Cardiac fibroblast (primary cell): ENCODE measurements at regions not wholly inside any gene's neighbourhood (a gene's known extent, or its start where the extent isn't known, plus 50 kb on each side); places are given as distances from the start of the nearest gene placed in this dataset.

Experiments used
- DNase-seq, 2 donors: peaks; one replicate each; pipeline versions ENCODE4 v3.0.0 to v3.0.0-alpha.2; 2010; ENCODE audit warnings: low read depth in 2 of 2
- H3K4me3 ChIP-seq, 2 donors: replicated peaks in 1 of 2; 1 replicate in 1 of 2; 2 replicates in 1 of 2; pipeline ENCODE4 v1.5.1; 2011; ENCODE audit warnings: low read depth in 2 of 2, low read length in 2 of 2, mild to moderate bottlenecking in 2 of 2, moderate library complexity in 1 of 2
- CTCF ChIP-seq: IDR thresholded peaks from one replicate; pipeline ENCODE4 v1.5.1; 2011; ENCODE audit warnings: low read depth, mild to moderate bottlenecking, low read length, inconsistent platforms

DNA sequence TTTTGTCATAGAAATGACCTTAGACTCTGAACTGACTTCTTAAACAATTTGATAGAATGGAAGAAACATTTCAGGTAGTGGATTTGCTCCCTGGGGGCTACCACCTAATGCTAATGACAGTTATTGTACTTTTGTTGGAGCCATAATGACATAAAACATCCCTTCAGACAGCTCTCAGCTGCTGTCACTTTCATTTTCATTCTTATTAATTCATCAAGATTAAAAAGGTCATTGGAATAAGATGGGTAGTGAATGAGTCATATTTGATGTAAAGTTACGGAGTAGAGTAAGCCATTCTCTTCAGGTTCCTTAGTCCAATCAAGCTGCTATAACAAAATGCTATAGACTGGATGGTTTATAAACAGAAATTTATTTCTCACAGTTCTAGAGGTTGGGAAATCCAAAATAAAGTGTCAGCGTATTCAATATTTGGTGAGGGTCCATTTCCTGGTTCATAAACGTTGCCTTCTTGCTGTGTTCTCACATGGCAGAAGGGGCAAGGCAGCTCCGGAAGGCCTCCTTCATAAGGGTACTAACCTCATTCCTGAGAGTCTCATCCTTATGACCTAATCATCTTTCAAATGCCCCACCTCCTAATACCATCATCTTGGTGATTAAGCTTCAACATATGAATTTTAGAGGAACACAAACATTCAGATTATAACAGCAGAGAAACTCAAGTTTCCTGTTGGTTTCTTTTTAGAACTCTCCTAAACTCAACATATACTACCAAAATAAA, 268.5 kb downstream of the ARAP2 start:
- no peak for TF ChIP-seq CTCF
- H3K4me3 ChIP-seq: no peak overlapping the region
- no peak for DNase-seq

GRCh38 chr4:35978551-35978950, 265.8 kb downstream of the ARAP2 start:
- TF ChIP-seq CTCF: no peak
- H3K4me3 ChIP-seq: no peak overlapping the region
- no peak for DNase-seq

DNA sequence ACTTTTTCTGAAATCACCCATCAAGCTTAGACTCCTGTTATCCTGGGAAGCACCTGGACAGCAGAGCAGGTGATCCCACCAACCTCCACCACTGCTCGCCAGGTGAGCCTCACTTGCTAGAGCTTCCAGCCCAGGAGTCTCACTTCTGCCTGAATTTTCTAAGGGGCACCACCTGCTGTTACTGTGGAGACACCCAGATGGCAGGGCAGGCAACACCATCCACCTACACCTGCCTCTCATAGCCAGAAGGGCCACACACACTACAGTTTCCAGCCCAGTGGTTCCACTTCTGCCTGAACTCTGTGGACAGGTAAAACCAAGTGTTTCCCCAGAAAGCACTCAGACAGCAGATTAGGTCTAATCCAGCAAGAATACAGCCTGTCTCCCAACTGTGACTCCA, 262.0 kb downstream of the ARAP2 start:
- DNase-seq: no peak
- TF ChIP-seq CTCF: no peak
- H3K4me3 ChIP-seq: no peak overlapping the region

GRCh38 chr4:35986537-35986936, 257.8 kb downstream of the ARAP2 start:
- TF ChIP-seq CTCF: no peak
- DNase-seq: no peak
- H3K4me3 ChIP-seq: no peak overlapping the region

GRCh38 chr4:35993606-35994005, 250.7 kb downstream of the ARAP2 start:
- no peak for DNase-seq
- H3K4me3 ChIP-seq: no peak overlapping the region
- no peak for TF ChIP-seq CTCF

DNA sequence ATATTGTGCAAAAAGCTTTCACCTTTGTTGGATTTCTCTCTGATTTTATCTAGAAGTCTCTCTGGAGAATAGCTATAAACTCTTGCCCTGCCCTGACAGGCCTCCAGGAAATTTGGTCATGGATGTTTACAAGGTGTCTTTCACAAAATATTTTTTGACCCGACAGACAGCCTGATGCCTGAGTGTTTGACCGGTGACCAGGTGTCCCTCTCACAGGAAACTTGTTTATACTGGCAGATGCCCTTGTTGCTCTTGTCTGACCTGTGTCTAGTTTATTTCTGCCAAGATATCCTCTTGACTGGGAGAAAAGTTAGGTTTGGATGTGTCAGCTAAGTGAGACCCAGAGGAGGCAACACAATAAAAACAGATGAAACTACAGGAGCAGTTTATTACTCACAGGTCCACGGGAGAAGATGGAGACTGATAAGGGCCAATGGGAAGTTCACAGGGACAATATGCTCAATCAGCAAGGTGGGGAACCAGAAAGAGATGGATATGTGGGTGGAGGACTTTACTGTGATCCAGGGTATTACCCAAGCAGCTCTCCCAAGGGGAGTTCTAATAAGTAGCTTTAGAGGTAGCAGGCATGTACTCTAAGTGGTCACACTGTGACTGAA, 243.3 kb downstream of the ARAP2 start:
- no peak overlapping the region for H3K4me3 ChIP-seq

More for the DNA sequence above, 243.3 kb downstream of the ARAP2 start:
- TF ChIP-seq CTCF: no peak
- DNase-seq: no peak
